K562 (cell line): ENCODE measurements at regions not wholly inside any gene's neighbourhood (a gene's known extent, or its start where the extent isn't known, plus 50 kb on each side); places are given as distances from the start of the nearest gene placed in this dataset.

Source experiments
- ATAC-seq: fragments of 200-7000 bp; cut with Tn5 transposase; 3 replicates; pipeline ENCODE4 v1.9.1; 2020; ENCODE audit warnings: moderate library complexity
- BruUV-seq: library from RNA; stranded (reverse); fragments of 400-500 nt; replicated peaks from 2 replicates; lab custom pipeline; 2021; lab: Mats Ljungman, UMichigan
- CTCF ChIA-PET: fragments of 300-600 bp; formaldehyde crosslinking; extraction: SDS; loops from one replicate; lab custom pipeline; 2021; ENCODE audit warnings: low intra/inter-chr PET ratio; lab: Yijun Ruan, JAX
- POLR2A ChIA-PET: fragments of 300-600, 350-650 bp; sonication (Branson Sonifier 250); formaldehyde crosslinking; extraction: SDS; loops from one replicate; lab custom pipeline; 2021; ENCODE audit warnings: antibody characterized with exemption, inconsistent platforms; lab: Yijun Ruan, JAX
- DNase-seq, 4 experiments: peaks; one replicate each; pipeline versions ENCODE4 v3.0.0 to v3.0.0-alpha.2; 2011 to 2018; ENCODE audit warnings: low spot score in 3 of 4, mixed read lengths in 3 of 4; ENCODE audit errors: extremely low read depth in 1 of 4
- FAIRE-seq: peaks from 2 replicates; lab custom pipeline; 2011; peaks lifted over from hg19 to GRCh38; lab: Jason Lieb, UNC
- H2AFZ ChIP-seq: 2 replicates; pipeline ENCODE4 v1.6.0; 2011; ENCODE audit warnings: low read depth, low read length, control low read depth, inconsistent platforms
- H3K27ac ChIP-seq: fragments of 200-600 bp; 3 replicates; pipeline ENCODE4 v1.8.0; 2011; ENCODE audit warnings: low read depth, mild to moderate bottlenecking, control low read depth, inconsistent platforms, low read length, moderate library complexity, mixed read lengths; ENCODE audit errors: extremely low read depth
- H3K27me3 ChIP-seq, 2 experiments: fragments of 300-600 bp in 1 of 2; 2 replicates in 1 of 2; 3 replicates in 1 of 2; pipeline versions ENCODE4 v1.6.0 to v1.8.0; 2011; ENCODE audit warnings: inconsistent platforms in 2 of 2, low read length in 2 of 2, mild to moderate bottlenecking in 1 of 2, mixed read lengths in 1 of 2, moderate library complexity in 1 of 2; ENCODE audit not compliant: control insufficient read depth in 2 of 2, insufficient read depth in 2 of 2
- H3K36me3 ChIP-seq: fragments of 300-600 bp; 3 replicates; pipeline ENCODE4 v1.8.0; 2011; ENCODE audit warnings: mild to moderate bottlenecking, low read length, inconsistent platforms; ENCODE audit not compliant: control insufficient read depth, insufficient read depth
- H3K4me1 ChIP-seq, 2 experiments: fragments of 200-600 bp in 1 of 2; replicated peaks in 1 of 2; 2 replicates in 1 of 2; 3 replicates in 1 of 2; pipeline versions ENCODE4 v1.5.1 to v1.8.0; 2011; ENCODE audit warnings: inconsistent platforms in 2 of 2, low read length in 2 of 2, mild to moderate bottlenecking in 1 of 2, mixed read lengths in 1 of 2, moderate library complexity in 1 of 2; ENCODE audit not compliant: control insufficient read depth in 2 of 2, insufficient read depth in 2 of 2
- H3K4me2 ChIP-seq: 2 replicates; pipeline ENCODE4 v1.6.1; 2011; ENCODE audit warnings: low read length, control low read depth, inconsistent platforms, mixed read lengths; ENCODE audit not compliant: insufficient read depth
- H3K4me3 ChIP-seq: fragments of 200-600 bp; sonication (generic), shearing (Covaris generic); 2 replicates; pipeline ENCODE4 v1.5.1; 2016; ENCODE audit warnings: control low read depth, inconsistent platforms
- H3K79me2 ChIP-seq: fragments of 200-600 bp; 3 replicates; pipeline ENCODE4 v1.8.0; 2011; ENCODE audit warnings: low read length, inconsistent platforms; ENCODE audit not compliant: control insufficient read depth, insufficient read depth
- H3K9ac ChIP-seq, 2 experiments: 2 replicates each; pipeline versions ENCODE4 v1.6.0 to v1.6.1; 2011; ENCODE audit warnings: low read depth in 2 of 2, low read length in 2 of 2, control low read depth in 1 of 2, inconsistent platforms in 1 of 2, mild to moderate bottlenecking in 1 of 2, mixed read lengths in 1 of 2; ENCODE audit not compliant: insufficient read depth in 1 of 2
- H3K9me1 ChIP-seq: one replicate; pipeline ENCODE4 v1.6.0; 2011; ENCODE audit warnings: inconsistent platforms, mild to moderate bottlenecking, low read length, moderate library complexity; ENCODE audit not compliant: control insufficient read depth, insufficient read depth
- H3K9me3 ChIP-seq: replicated peaks from 2 replicates; pipeline ENCODE4 v1.5.1; 2011; ENCODE audit warnings: low read depth, low read length, inconsistent platforms; ENCODE audit not compliant: control insufficient read depth, insufficient read depth
- H4K20me1 ChIP-seq: replicated peaks from 2 replicates; pipeline ENCODE4 v1.6.1; 2011; ENCODE audit warnings: low read length, inconsistent platforms, mixed read lengths; ENCODE audit not compliant: control insufficient read depth, insufficient read depth
- ARID3A ChIP-seq: IDR thresholded peaks from 2 replicates; pipeline ENCODE4 v1.6.1; 2012; ENCODE audit warnings: low read depth, low read length, improper control_type of control experiment, borderline replicate concordance
- ATF3 ChIP-seq, 2 experiments: fragments of 450-650 bp in 1 of 2; sonication (generic) in 1 of 2; formaldehyde crosslinking in 1 of 2; IDR thresholded peaks in 1 of 2; conservative IDR thresholded peaks in 1 of 2; 2 replicates each; pipeline versions ENCODE4 v1.6.1 to v1.8.1; 2016 to 2023; ENCODE audit warnings: mild to moderate bottlenecking in 2 of 2, moderate library complexity in 2 of 2, inconsistent platforms in 1 of 2, missing genetic modification reagents in 1 of 2
- C11orf30 ChIP-seq: fragments of 450-650 bp; IDR thresholded peaks from 2 replicates; pipeline ENCODE4 v1.6.1; 2016; ENCODE audit warnings: low read depth, mild to moderate bottlenecking
- EGR1 ChIP-seq: fragments of 450-650 bp; conservative IDR thresholded peaks from 2 replicates; pipeline ENCODE4 v1.6.1; 2017; ENCODE audit warnings: mild to moderate bottlenecking
- EP300 ChIP-seq: IDR thresholded peaks from 2 replicates; pipeline ENCODE4 v1.6.1; 2012; ENCODE audit warnings: low read length, improper control_type of control experiment
- HDAC2 ChIP-seq: fragments of 450-650 bp; IDR thresholded peaks from 2 replicates; pipeline ENCODE4 v1.6.1; 2016; ENCODE audit warnings: mild to moderate bottlenecking
- HNRNPUL1 ChIP-seq: fragments of 200-400 bp; formaldehyde crosslinking; IDR thresholded peaks from 2 replicates; pipeline ENCODE4 v1.6.1; 2017; ENCODE audit warnings: low read length
- MAFG ChIP-seq: fragments of 450-650 bp; conservative IDR thresholded peaks from 2 replicates; pipeline ENCODE4 v1.6.1; 2016; ENCODE audit warnings: missing genetic modification characterization, missing compliant biosample characterization
- MAFK ChIP-seq: IDR thresholded peaks from 2 replicates; pipeline ENCODE4 v1.6.1; 2011; ENCODE audit warnings: low read length, improper control_type of control experiment
- PHB2 ChIP-seq: fragments of 450-650 bp; IDR thresholded peaks from 2 replicates; pipeline ENCODE4 v1.6.1; 2017; ENCODE audit warnings: low read depth
- RBM14 ChIP-seq: fragments of 200-400 bp; formaldehyde crosslinking; IDR thresholded peaks from 2 replicates; pipeline ENCODE4 v1.6.1; 2018; ENCODE audit warnings: low read depth, mild to moderate bottlenecking, low read length, moderate library complexity, borderline replicate concordance; ENCODE audit not compliant: insufficient read depth
- TCF7L2 ChIP-seq: fragments of 150-350 bp; IDR thresholded peaks from 2 replicates; pipeline ENCODE4 v1.6.1; 2016; ENCODE audit warnings: low read depth, mild to moderate bottlenecking, low read length, moderate library complexity
- ZFP36 ChIP-seq: fragments of 150-350 bp; IDR thresholded peaks from 2 replicates; pipeline ENCODE4 v1.6.1; 2018; ENCODE audit warnings: low read length, low read depth; ENCODE audit not compliant: partially characterized antibody
- ZHX1 ChIP-seq: fragments of 150-350 bp; conservative IDR thresholded peaks from 2 replicates; pipeline ENCODE4 v1.6.1; 2014; ENCODE audit warnings: low read length
- ZNF3 ChIP-seq: fragments of 250-450 bp; sonication (Bioruptor Pico); IDR thresholded peaks from 2 replicates; pipeline ENCODE4 v1.5.0; 2021; ENCODE audit warnings: mild to moderate bottlenecking, moderate library complexity
- ZNF316 ChIP-seq: fragments of 450-650 bp; IDR thresholded peaks from 2 replicates; pipeline ENCODE4 v1.6.1; 2016
- WGBS: fragments of 100-300 bp; shearing (Covaris generic); methylation state at CpG from one replicate; pipeline ENCODE4 v1.1.6; 2016; ENCODE audit warnings: low coverage, mixed read lengths; ENCODE audit not compliant: insufficient coverage; ENCODE audit errors: missing lambda C conversion rate; 5-methylcytosine and 5-hydroxymethylcytosine counted together
- in situ Hi-C: fragments of 300-500 bp; cut with MboI; formaldehyde crosslinking; loops from 4 replicates; pipeline ENCODE4 v1.15.0; 2018; ENCODE audit warnings: inconsistent platforms, mixed read lengths
- intact Hi-C: fragments of 100-400 bp; cut with micrococcal nuclease; formaldehyde crosslinking; loops from 2 replicates; pipeline ENCODE4 v1.14.2; 2022

GRCh38 chr6:81998432-81998831, 246.0 kb upstream of the TENT5A start (continued):
- TF ChIP-seq TCF7L2: no peak
- TF ChIP-seq PHB2: no peak
- no peak for TF ChIP-seq ARID3A
- TF ChIP-seq, all 486 proteins: peak for 0

- Histone ChIP-seq H3K9me1 (no peaks in the 10 kb centered on the region), H3K27ac (peak overlapping the region; percentile 46; the same call in 2 of the 3 replicates), H3K4me3 (no peak overlapping the region), H3K27me3 (no peaks in the 10 kb centered on the region), H3K9me3 (no peaks in the 10 kb centered on the region), H3K36me3 (no peaks in the 10 kb centered on the region), H3K4me2 (no peak overlapping the region), H2AFZ (0 out of 2 replicates have a peak overlapping the region, but pooled peaks have one; percentile 27), H3K4me1 (peaks cover 0 to 13% of the 10 kb centered on the region in 2 experiments; a peak in 2 of 5 replicates), H4K20me1 (no peaks in the 10 kb centered on the region), H3K79me2 (no peaks in the 10 kb centered on the region), H3K9ac (no peak overlapping the region)
- no TSS peak for BruUV-seq
- DNase-seq (peak in 1 of 4 experiments; percentile 3), FAIRE-seq (no peak), ATAC-seq (no peak)
- intact Hi-C loops (no loop called here), in situ Hi-C loops (no loop called here)
- 11% methylated on average over 3 of the region's 4 CpGs for WGBS
- POLR2A ChIA-PET: interaction anchor here (0.8 kb wide), 1 partner anchor 9 kb away, joined by 4 read pairs; no protein-coding TSS in a partner anchor
- CTCF ChIA-PET: no interaction called here
- no peak for TF ChIP-seq ZNF3 (CRISPR knock-in tag)
- no peak for TF ChIP-seq ZHX1
- TF ChIP-seq ZFP36: peak; percentile 14
- TF ChIP-seq EP300: peak; percentile 7; the same call in 1 of the 2 replicates
- TF ChIP-seq ATF3 (IDR thresholded peaks at IDR 0.05): no peak
- TF ChIP-seq ATF3 (CRISPR knock-in tag; conservative IDR thresholded peaks at IDR 0.05): no peak
- TF ChIP-seq C11orf30: peak; percentile 52; the same call in 1 of the 2 replicates
- TF ChIP-seq HDAC2: no peak
- TF ChIP-seq EGR1: 0 out of 2 replicates have a peak, but pooled peaks have one; percentile 51
- peak; percentile 51; the same call in 1 of the 2 replicates for TF ChIP-seq MAFK
- TF ChIP-seq MAFG: peak; percentile 86
- no peak for TF ChIP-seq RBM14
- no peak for TF ChIP-seq HNRNPUL1
- peak; percentile 78 for TF ChIP-seq ZNF316
Observed at GRCh38 chr6:81997090-81997926, 244.8 kb upstream of the TENT5A start.
